ENCODE measurements at regions not wholly inside any gene's neighbourhood (a gene's known extent, or its start where the extent isn't known, plus 50 kb on each side); places are given as distances from the start of the nearest gene placed in this dataset.

DNA sequence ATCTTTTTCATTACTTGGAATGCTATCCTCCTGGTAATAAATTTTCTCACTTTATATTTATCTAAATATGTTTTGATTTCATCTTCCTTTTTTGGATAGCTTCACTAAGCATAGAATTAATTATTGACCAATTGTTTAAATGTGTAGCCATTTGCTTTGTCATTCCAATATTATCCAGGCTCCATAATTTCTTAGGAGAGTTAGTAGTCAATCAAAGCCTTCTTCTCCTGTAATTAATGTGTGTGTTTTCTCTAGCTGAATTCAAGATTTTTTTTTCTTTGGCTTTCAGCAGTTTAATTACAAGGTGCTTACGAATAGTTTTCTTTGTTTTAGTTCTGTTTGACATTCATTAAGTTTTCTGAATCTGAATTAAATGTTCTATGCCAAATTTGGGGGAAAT lies 545.9 kb upstream of the CELF2 start:
- no peak overlapping the region for H3K14ac ChIP-seq (replicated peaks; ENCODE audit: low read depth, low read length)

More for the DNA sequence above, 545.9 kb upstream of the CELF2 start:
- Histone ChIP-seq H3K27ac (ENCODE audit: insufficient read depth, low read length) (no peak overlapping the region), H4K91ac (ENCODE audit: insufficient read depth, low read depth, low read length) (no peak overlapping the region), H2BK15ac (ENCODE audit: low read depth, low read length) (no peak overlapping the region), H2AFZ (replicated peaks; ENCODE audit: low read length, poor library complexity) (no peak overlapping the region), H3K23ac (ENCODE audit: low read depth, low read length) (no peak overlapping the region), H3K4ac (ENCODE audit: low read depth, low read length) (no peak overlapping the region), H4K8ac (ENCODE audit: low read depth in 2 of 2, low read length in 2 of 2) (no peak overlapping the region), H3K27me3 (ENCODE audit: control insufficient read depth, insufficient read depth, low read length) (no peaks in the 10 kb centered on the region), H3K79me1 (ENCODE audit: low read depth in 1 of 2, low read length in 2 of 2) (no peaks in the 10 kb centered on the region), H2BK20ac (ENCODE audit: low read depth, low read length) (no peak overlapping the region), H2BK120ac (ENCODE audit: low read depth, low read length) (no peak overlapping the region), H3K9me1 (ENCODE audit: insufficient read depth, low read length) (no peaks in the 10 kb centered on the region), H3K4me3 (ENCODE audit: insufficient read depth, low read depth, low read length) (no peak overlapping the region), H4K20me1 (ENCODE audit: insufficient read depth, low read length) (no peaks in the 10 kb centered on the region), H2AK5ac (ENCODE audit: low read depth, low read length) (no peak overlapping the region), H3K56ac (ENCODE audit: extremely low read depth, insufficient read depth, low read length) (no peak overlapping the region), H3K4me1 (ENCODE audit: control insufficient read depth, insufficient read depth, low read length) (no peaks in the 10 kb centered on the region), H3K4me2 (ENCODE audit: low read depth, low read length) (no peak overlapping the region), H3K18ac (ENCODE audit: low read depth, low read length) (no peak overlapping the region), H3K9ac (ENCODE audit: low read depth, low read length) (no peak overlapping the region), H3K9me3 (ENCODE audit: control insufficient read depth, insufficient read depth, low read length) (no peaks in the 10 kb centered on the region), H2BK5ac (ENCODE audit: low read depth, low read length, poor library complexity, severe bottlenecking) (no peak overlapping the region), H3K36me3 (ENCODE audit: control insufficient read depth, insufficient read depth, low read length) (no peaks in the 10 kb centered on the region), H2AK9ac (replicated peaks; ENCODE audit: low read depth, low read length, poor library complexity) (no peak overlapping the region), H4K5ac (ENCODE audit: low read depth, low read length) (no peak overlapping the region)
- in situ Hi-C loops (cut with MboI; ENCODE audit: low sequenced_read_pairs) (no loop called here), dilution Hi-C loops (cut with HindIII; ENCODE audit: low sequenced_read_pairs, unreplicated experiment) (no loop called here), intact Hi-C loops (cut with micrococcal nuclease) (no loop called here)
- no CpG with 5 or more reads among the region's 1 CpG for WGBS, 2 experiments (ENCODE audit: extremely low coverage in 2 of 2, insufficient read length in 1 of 2)
- no TSS peak for BruUV-seq (replicated peaks)
- ATAC-seq (ENCODE audit: low read depth) (no peak), DNase-seq (no peak)
- TF ChIP-seq CHD1 (IDR thresholded peaks at IDR 0.05; ENCODE audit: low read depth, low read length) (no peak), MXI1 (IDR thresholded peaks at IDR 0.05; ENCODE audit: borderline replicate concordance, low read depth, low read length) (no peak), POLR2A (IDR thresholded peaks at IDR 0.05; ENCODE audit: low read depth, low read length) (no peak), USF2 (IDR thresholded peaks at IDR 0.05; ENCODE audit: low read depth, low read length) (no peak), RAD21 (IDR thresholded peaks at IDR 0.05; ENCODE audit: low read length) (no peak), SMC3 (IDR thresholded peaks at IDR 0.05; ENCODE audit: low read depth, low read length) (no peak), FOS (IDR thresholded peaks at IDR 0.05; ENCODE audit: low read depth, low read length) (no peak), RFX5 (IDR thresholded peaks at IDR 0.05; ENCODE audit: low read depth, low read length) (no peak), CTCF (conservative IDR thresholded peaks at IDR 0.05; ENCODE audit: low read depth, low read length) (no peak), RCOR1 (IDR thresholded peaks at IDR 0.05; ENCODE audit: insufficient replicate concordance, low read length) (no peak), BHLHE40 (IDR thresholded peaks at IDR 0.05; ENCODE audit: low read depth, low read length) (no peak)
- POLR2A ChIA-PET (ENCODE audit: unreplicated experiment), result no interaction called here
- CTCF ChIA-PET, result no interaction called here

Measured in IMR-90 (cell line).